Stomach (tissue), 4 donors: ENCODE measurements at regions not wholly inside any gene's neighbourhood (a gene's known extent, or its start where the extent isn't known, plus 50 kb on each side); places are given as distances from the start of the nearest gene placed in this dataset.

Source experiments
- CTCF ChIP-seq, 7 experiments: fragments of 450-650 bp in 4 of 7; fragments of 200-600 bp in 3 of 7; sonication (generic) in 3 of 7; IDR thresholded peaks; one replicate each; pipeline ENCODE4 v1.5.1; 2016 to 2019; ENCODE audit warnings: antibody characterized with exemption in 7 of 7, control low read depth in 2 of 7, mild to moderate bottlenecking in 1 of 7
- POLR2A ChIP-seq, 4 donors: fragments of 450-650 bp; IDR thresholded peaks; one replicate each; pipeline ENCODE4 v1.6.1; 2016; ENCODE audit warnings: antibody characterized with exemption in 4 of 4, control low read depth in 2 of 4, mild to moderate bottlenecking in 1 of 4, moderate library complexity in 1 of 4

DNA sequence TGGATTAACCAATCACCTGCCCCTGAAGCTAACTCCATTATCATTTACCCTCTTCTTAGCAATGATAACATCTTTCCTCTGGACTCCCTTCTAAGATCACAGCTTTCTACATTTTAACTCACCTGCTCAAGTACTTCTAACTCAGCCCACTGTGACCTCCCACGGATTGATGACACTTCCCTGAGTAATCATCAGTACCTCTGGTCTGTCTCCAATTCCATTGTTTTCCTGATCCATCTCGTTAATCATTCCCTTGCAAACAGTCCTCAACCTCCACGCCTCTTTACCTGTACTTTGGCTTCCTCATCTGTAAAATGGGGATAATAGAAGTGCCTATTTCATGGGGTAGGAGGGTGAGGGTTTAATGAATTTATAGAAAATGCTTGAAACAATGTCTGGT lies 195.3 kb upstream of the APP start:
- TF ChIP-seq POLR2A (IDR thresholded peaks at IDR 0.05) (no peak), CTCF (IDR thresholded peaks at IDR 0.05) (no peak)
